ENCODE measurements at regions not wholly inside any gene's neighbourhood (a gene's known extent, or its start where the extent isn't known, plus 50 kb on each side); places are given as distances from the start of the nearest gene placed in this dataset.
"Not testable (repeated sequence)": the region's sequence is repeated elsewhere in the genome, so short reads cannot be mapped to it uniquely, and the experiment has no call there.

DNA sequence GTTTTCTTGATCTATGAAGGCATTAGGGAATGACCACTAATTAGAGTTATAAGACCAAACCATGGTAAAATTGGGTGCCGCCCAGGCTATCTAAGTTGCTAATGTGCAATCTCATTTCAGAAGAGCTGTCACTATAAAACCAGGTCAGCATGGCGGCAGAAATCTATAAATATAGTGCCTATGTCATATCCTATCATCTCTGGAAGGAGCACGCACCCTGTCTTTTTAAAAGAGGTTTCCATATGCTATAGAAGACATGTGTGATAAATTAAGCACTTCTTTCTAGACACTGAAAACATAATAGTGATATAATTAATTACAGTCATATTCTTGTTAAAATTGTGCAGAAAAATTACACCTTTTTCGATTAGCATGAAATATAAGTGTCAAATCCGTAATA is 152.0 kb upstream of the MDFIC2 start:
- no peaks in the 10 kb centered on the region for H3K27me3 Mint-ChIP-seq (ENCODE audit: low read depth, poor library complexity)
- H3K27ac Mint-ChIP-seq, result no peak overlapping the region
- no peaks in the 10 kb centered on the region for H3K36me3 Mint-ChIP-seq (ENCODE audit: low read depth)
- DNase-seq, result no peak
- no peak for TF ChIP-seq CTCF (IDR thresholded peaks at IDR 0.05)
- no peak overlapping the region for H3K4me3 Mint-ChIP-seq
- H3K4me1 Mint-ChIP-seq, result no peaks in the 10 kb centered on the region
- peaks cover 7% of the 10 kb centered on the region for H3K9me3 Mint-ChIP-seq

DNA sequence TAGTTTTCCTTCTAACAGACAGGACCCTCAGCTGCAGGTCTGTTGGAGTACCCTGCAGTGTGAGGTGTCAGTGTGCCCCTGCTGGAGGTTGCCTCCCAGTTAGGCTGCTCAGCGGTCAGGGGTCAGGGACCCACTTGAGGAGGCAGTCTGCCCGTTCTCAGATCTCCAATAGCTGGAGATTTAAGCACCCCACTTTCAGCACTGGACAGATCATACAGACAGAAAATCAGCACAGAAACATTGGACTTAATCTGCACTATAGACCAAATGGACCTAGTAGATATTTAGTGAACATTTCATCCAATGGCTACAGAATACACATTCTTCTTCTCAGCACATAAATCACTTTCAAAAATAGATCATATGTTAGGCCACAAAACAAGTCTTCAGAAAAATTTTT is 137.8 kb upstream of the MDFIC2 start:
- DNase-seq; H3K4me1 Mint-ChIP-seq; H3K36me3 Mint-ChIP-seq (ENCODE audit: low read depth); H3K27me3 Mint-ChIP-seq (ENCODE audit: low read depth, poor library complexity); H3K4me3 Mint-ChIP-seq; H3K27ac Mint-ChIP-seq: not testable (repeated sequence)
- H3K9me3 Mint-ChIP-seq, result peaks cover 43% of the 10 kb centered on the region

DNA sequence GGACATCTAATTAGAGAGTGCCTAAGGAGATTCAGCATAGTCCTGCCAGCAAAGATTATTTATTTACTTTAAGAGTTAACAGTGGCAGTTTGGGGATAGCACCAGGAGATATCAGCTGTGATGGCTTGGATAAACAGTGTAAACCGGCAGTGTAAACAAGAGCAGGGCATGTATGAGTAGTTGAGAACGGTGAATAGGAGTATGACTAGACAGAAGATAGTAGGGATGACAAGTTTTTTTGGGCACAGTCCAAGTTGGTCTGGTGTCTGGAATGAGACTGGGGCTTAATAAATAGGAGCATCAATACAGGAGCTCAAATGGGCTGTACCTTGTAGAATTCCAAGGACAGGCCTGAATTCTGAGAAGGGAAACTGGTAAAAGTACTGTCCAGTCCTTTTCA is 123.0 kb upstream of the MDFIC2 start:
- H3K36me3 Mint-ChIP-seq (ENCODE audit: low read depth), result not testable (repeated sequence)

GRCh38 chr3:70433091-70433490 is 120.7 kb upstream of the MDFIC2 start:
- peaks cover 6% of the 10 kb centered on the region for H3K4me1 Mint-ChIP-seq
- peaks cover 8% of the 10 kb centered on the region for H3K9me3 Mint-ChIP-seq
- no peak for DNase-seq
- no peaks in the 10 kb centered on the region for H3K27me3 Mint-ChIP-seq (ENCODE audit: low read depth, poor library complexity)
- no peak overlapping the region for H3K27ac Mint-ChIP-seq
- no peaks in the 10 kb centered on the region for H3K36me3 Mint-ChIP-seq (ENCODE audit: low read depth)
- H3K4me3 Mint-ChIP-seq, result no peak overlapping the region
- no peak for TF ChIP-seq CTCF (IDR thresholded peaks at IDR 0.05)

More for the DNA sequence above, 123.0 kb upstream of the MDFIC2 start:
- H3K4me1 Mint-ChIP-seq; H3K4me3 Mint-ChIP-seq; H3K27ac Mint-ChIP-seq; DNase-seq; H3K27me3 Mint-ChIP-seq (ENCODE audit: low read depth, poor library complexity): not testable (repeated sequence)
- H3K9me3 Mint-ChIP-seq, result peaks cover 26% of the 10 kb centered on the region

GRCh38 chr3:70431911-70432310 is 119.5 kb upstream of the MDFIC2 start:
- TF ChIP-seq CTCF (IDR thresholded peaks at IDR 0.05), result no peak
- Mint-ChIP-seq H3K27ac (no peak overlapping the region), H3K36me3 (ENCODE audit: low read depth) (no peaks in the 10 kb centered on the region), H3K27me3 (ENCODE audit: low read depth, poor library complexity) (no peaks in the 10 kb centered on the region), H3K4me3 (no peak overlapping the region), H3K4me1 (peaks cover 6% of the 10 kb centered on the region), H3K9me3 (peaks cover 3% of the 10 kb centered on the region)
- no peak for DNase-seq

DNA sequence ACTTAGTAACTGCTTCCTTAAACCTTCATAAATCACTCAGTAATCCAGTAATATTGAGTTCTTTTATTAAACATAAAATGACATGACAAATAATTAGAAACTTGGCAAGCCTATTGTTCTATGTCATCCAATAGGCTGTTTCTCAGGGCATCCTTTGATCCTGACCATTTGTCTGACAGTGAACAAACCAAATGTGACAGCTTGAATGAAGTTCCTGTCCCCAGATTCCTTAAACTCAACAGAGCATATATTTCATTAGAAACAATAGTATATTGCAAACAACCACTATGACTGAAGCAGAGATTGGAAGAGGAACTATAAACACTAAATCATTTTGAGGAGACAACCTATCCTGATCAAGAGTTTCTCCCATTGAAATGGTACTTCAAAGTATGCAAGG is 113.6 kb upstream of the MDFIC2 start:
- no peak for DNase-seq
- no peaks in the 10 kb centered on the region for H3K27me3 Mint-ChIP-seq (ENCODE audit: low read depth, poor library complexity)
- H3K9me3 Mint-ChIP-seq, result no peaks in the 10 kb centered on the region
- H3K27ac Mint-ChIP-seq, result no peak overlapping the region
- no peak for TF ChIP-seq CTCF (IDR thresholded peaks at IDR 0.05)
- no peaks in the 10 kb centered on the region for H3K36me3 Mint-ChIP-seq (ENCODE audit: low read depth)
- peaks cover 7% of the 10 kb centered on the region for H3K4me1 Mint-ChIP-seq
- H3K4me3 Mint-ChIP-seq, result no peak overlapping the region

- Mint-ChIP-seq H3K9me3 (peaks cover 3% of the 10 kb centered on the region), H3K4me3 (no peak overlapping the region), H3K27me3 (ENCODE audit: low read depth, poor library complexity) (peaks cover 7% of the 10 kb centered on the region), H3K27ac (no peak overlapping the region), H3K36me3 (ENCODE audit: low read depth) (no peaks in the 10 kb centered on the region), H3K4me1 (peaks cover 5% of the 10 kb centered on the region)
- TF ChIP-seq CTCF (IDR thresholded peaks at IDR 0.05), result no peak
- DNase-seq, result no peak
Measured at GRCh38 chr3:70421506-70421905, 109.1 kb upstream of the MDFIC2 start.
